ENCODE measurements at regions not wholly inside any gene's neighbourhood (a gene's known extent, or its start where the extent isn't known, plus 50 kb on each side); places are given as distances from the start of the nearest gene placed in this dataset.
"Not testable (repeated sequence)": the region's sequence is repeated elsewhere in the genome, so short reads cannot be mapped to it uniquely, and the experiment has no call there.

- DNase-seq = no peak
Measured at GRCh38 chr3:152199102-152199840, 69.5 kb upstream of the MBNL1 start.

GRCh38 chr3:152200476-152201420 is 68.0 kb upstream of the MBNL1 start:
- DNase-seq = no peak

- DNase-seq = no peak
Measured at GRCh38 chr3:152202976-152203626, 65.6 kb upstream of the MBNL1 start.

GRCh38 chr3:152203652-152204051 is 65.1 kb upstream of the MBNL1 start:
- DNase-seq = no peak

- no peak for DNase-seq
Measured at GRCh38 chr3:152204218-152204617, 64.5 kb upstream of the MBNL1 start.

GRCh38 chr3:152205097-152205593 is 63.6 kb upstream of the MBNL1 start:
- no peak for DNase-seq

- DNase-seq = no peak
Measured at GRCh38 chr3:152206243-152206760, 62.4 kb upstream of the MBNL1 start.

GRCh38 chr3:152208439-152208838 is 60.3 kb upstream of the MBNL1 start:
- DNase-seq = no peak

GRCh38 chr3:152209060-152209459 is 59.7 kb upstream of the MBNL1 start:
- DNase-seq = no peak

GRCh38 chr3:152209776-152210175 is 59.0 kb upstream of the MBNL1 start:
- DNase-seq = no peak

- DNase-seq = no peak
Measured at GRCh38 chr3:152210697-152211096, 58.0 kb upstream of the MBNL1 start.

GRCh38 chr3:152211655-152212054 is 57.1 kb upstream of the MBNL1 start:
- DNase-seq = no peak

GRCh38 chr3:152213203-152213602 is 55.5 kb upstream of the MBNL1 start:
- DNase-seq = no peak

GRCh38 chr3:152213938-152214337 is 54.8 kb upstream of the MBNL1 start:
- DNase-seq = no peak

- DNase-seq = not testable (repeated sequence)
Measured at GRCh38 chr3:152216960-152217865, 51.5 kb upstream of the MBNL1 start.

- no peak for DNase-seq
Measured at GRCh38 chr3:152218602-152219001, 50.1 kb upstream of the MBNL1 start.
